MM.1S (cell line): ENCODE measurements at regions not wholly inside any gene's neighbourhood (a gene's known extent, or its start where the extent isn't known, plus 50 kb on each side); places are given as distances from the start of the nearest gene placed in this dataset.

ENCODE experiments used
- CTCF ChIP-seq: fragments of 300-600 bp; sonication (generic); IDR thresholded peaks from 2 replicates; pipeline ENCODE4 v1.5.1; 2016; ENCODE audit warnings: antibody characterized with exemption, low read length, mixed read lengths
- EZH2 ChIP-seq: fragments of 300-600 bp; sonication (generic); optimal IDR thresholded peaks from 2 replicates; pipeline ENCODE3; 2017; ENCODE audit warnings: low read depth, mild to moderate bottlenecking, antibody characterized with exemption, low read length, mixed read lengths
- EZH2phosphoT487 ChIP-seq: fragments of 300-600 bp; sonication (generic); IDR thresholded peaks from 2 replicates; pipeline ENCODE4 v1.6.1; 2018; ENCODE audit warnings: antibody characterized with exemption, low read length

GRCh38 chr3:44110648-44111047 is 131.0 kb upstream of the TOPAZ1 start:
- no peak for TF ChIP-seq CTCF
- no peak for TF ChIP-seq EZH2
- TF ChIP-seq EZH2phosphoT487, result no peak
